A549 (cell line): ENCODE measurements at regions not wholly inside any gene's neighbourhood (a gene's known extent, or its start where the extent isn't known, plus 50 kb on each side); places are given as distances from the start of the nearest gene placed in this dataset.
"Not testable (repeated sequence)": the region's sequence is repeated elsewhere in the genome, so short reads cannot be mapped to it uniquely, and the experiment has no call there.

Experiments
- EP300 ChIP-seq, 2 experiments: fragments of >200 bp; sonication (Bioruptor Twin); formaldehyde crosslinking; IDR thresholded peaks; 2 replicates in 1 of 2; 3 replicates in 1 of 2; pipeline ENCODE4 v1.6.1; 2016 to 2017
- POLR2A ChIP-seq: IDR thresholded peaks from 2 replicates; pipeline ENCODE4 v1.6.1; 2012; ENCODE audit warnings: mild to moderate bottlenecking, low read length
- ZFP36 ChIP-seq: fragments of 450-650 bp; IDR thresholded peaks from 2 replicates; pipeline ENCODE4 v1.6.1; 2014; ENCODE audit warnings: borderline replicate concordance; ENCODE audit not compliant: partially characterized antibody

- TF ChIP-seq EP300 (IDR thresholded peaks at IDR 0.05); POLR2A; ZFP36: not testable (repeated sequence)
Observed at GRCh38 chr12:86709017-86709416, 452.8 kb upstream of the MGAT4C start.
